GM18498 (cell line): ENCODE measurements at regions not wholly inside any gene's neighbourhood (a gene's known extent, or its start where the extent isn't known, plus 50 kb on each side); places are given as distances from the start of the nearest gene placed in this dataset.
"Not testable (repeated sequence)": the region's sequence is repeated elsewhere in the genome, so short reads cannot be mapped to it uniquely, and the experiment has no call there.

Experiments used
- ATAC-seq: cut with Tn5 transposase; IDR thresholded peaks from one replicate; pipeline ENCODE4 v1.9.1; 2021; ENCODE audit warnings: mild to moderate bottlenecking, moderate library complexity; ENCODE audit not compliant: unreplicated experiment

GRCh38 chr10:85420501-85421191 lies 945.9 kb downstream of the GRID1 start:
- no peak for ATAC-seq

DNA sequence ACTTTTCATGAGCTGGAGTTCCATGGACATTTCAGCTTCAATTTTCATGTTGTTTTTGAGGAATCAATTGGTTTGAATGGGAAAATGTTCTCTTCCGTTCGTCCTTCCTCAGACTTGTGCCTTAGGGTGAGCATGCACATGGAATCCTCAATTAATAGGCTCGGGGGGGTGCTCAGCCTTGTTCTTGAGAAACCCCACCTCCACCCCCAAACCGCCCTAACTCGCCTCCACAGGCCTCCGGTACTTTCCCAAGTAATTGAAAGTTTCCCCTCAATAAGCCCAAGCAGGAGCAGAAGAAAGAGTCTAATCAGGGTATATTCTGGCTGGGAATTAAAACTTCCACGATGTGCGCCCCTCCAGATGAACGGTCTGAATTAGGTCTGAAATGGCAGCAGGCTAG lies 945.2 kb downstream of the GRID1 start:
- no peak for ATAC-seq

GRCh38 chr10:85429126-85429525 lies 937.5 kb downstream of the GRID1 start:
- ATAC-seq: no peak

GRCh38 chr10:85430991-85431390 lies 935.6 kb downstream of the GRID1 start:
- no peak for ATAC-seq

GRCh38 chr10:85433248-85433647 lies 933.3 kb downstream of the GRID1 start:
- no peak for ATAC-seq

GRCh38 chr10:85444868-85445267 lies 921.7 kb downstream of the GRID1 start:
- ATAC-seq: no peak

GRCh38 chr10:85445702-85446101 lies 920.9 kb downstream of the GRID1 start:
- ATAC-seq: no peak

GRCh38 chr10:85446827-85447226 lies 919.8 kb downstream of the GRID1 start:
- ATAC-seq: no peak

DNA sequence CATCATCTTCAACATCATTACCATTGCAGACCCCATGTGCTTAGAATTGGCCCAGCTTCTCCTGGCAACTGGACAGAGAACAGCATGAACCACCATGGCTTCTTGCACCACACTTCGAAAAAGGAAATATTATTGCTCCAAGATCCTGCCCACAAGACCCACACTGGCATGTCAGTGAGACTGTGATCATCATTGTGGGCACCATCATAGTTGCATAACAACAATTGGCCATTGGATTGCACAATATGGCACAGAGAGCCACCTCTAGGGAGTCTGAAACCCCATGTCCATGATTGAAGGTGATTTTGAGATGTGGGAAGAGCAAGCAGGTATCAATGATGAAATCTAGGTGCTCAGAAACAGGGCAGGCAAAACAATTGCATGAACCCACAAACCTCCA lies 918.9 kb downstream of the GRID1 start:
- no peak for ATAC-seq

DNA sequence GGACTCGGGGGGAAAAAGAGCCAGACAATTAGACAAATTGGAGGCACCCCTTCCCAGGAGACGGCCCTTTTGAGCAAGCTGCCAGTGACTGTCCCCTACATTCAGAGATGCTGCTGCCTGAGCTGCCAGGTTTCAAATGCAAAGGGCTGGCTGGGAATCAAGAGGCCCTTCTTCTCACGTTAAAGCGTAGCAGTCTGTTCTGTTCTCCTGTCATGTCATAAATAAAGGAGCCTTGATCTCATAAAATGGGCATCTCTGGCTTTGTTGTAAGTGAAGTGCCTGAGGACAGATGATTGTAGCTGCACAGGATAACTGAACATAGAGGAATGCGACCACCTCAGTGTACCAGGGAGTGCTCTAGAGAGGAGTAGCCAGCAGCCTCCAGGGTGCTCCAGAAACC lies 917.9 kb downstream of the GRID1 start:
- ATAC-seq: no peak

GRCh38 chr10:85454386-85454785 lies 912.2 kb downstream of the GRID1 start:
- ATAC-seq: no peak

- no peak for ATAC-seq
Observed at GRCh38 chr10:85457191-85457590, 909.4 kb downstream of the GRID1 start.

- no peak for ATAC-seq
Observed at GRCh38 chr10:85458324-85458723, 908.3 kb downstream of the GRID1 start.

- ATAC-seq: no peak
Observed at GRCh38 chr10:85459906-85460305, 906.7 kb downstream of the GRID1 start.

GRCh38 chr10:85464336-85464735 lies 902.3 kb downstream of the GRID1 start:
- no peak for ATAC-seq

DNA sequence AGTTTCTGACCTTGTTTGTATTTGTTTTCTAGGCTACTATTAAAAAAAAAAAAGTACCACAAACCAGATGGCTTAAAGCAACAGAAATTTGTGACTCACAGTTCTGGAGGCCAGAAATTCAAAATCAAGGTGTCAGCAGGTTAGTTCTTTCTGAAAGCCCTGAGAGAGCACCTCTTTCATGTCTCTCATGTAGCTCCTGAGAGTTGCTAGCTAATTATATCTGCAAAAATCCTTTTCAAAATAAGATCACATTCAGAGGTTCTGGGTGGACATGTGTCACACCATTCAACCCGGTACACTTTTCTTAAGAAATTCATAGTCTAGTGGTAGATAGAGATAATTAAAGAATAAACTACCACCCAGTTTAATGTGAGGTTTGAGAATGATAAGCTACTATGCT lies 888.6 kb downstream of the GRID1 start:
- ATAC-seq: no peak

- ATAC-seq: no peak
Observed at GRCh38 chr10:85490431-85490830, 876.2 kb downstream of the GRID1 start.

GRCh38 chr10:85491652-85492051 lies 874.9 kb downstream of the GRID1 start:
- no peak for ATAC-seq

DNA sequence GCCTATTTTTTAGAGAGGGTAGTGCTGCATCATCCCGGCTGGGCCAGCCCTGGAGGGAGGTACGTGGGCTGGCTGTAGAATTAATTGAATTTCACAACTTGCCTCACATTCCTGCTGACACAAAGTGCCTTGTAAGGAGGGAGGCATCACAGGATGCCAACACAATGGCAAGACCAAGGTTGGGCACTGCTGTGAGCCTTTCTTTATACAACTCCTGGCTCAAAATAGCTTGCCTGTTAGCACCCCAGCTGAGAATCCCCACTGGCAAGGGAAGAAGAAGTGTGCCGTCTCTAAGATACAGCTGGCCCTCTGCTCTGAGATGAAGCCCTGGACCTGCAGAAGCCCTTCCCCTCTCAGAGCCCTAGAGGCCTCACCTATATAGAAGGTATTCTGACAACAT lies 873.9 kb downstream of the GRID1 start:
- no peak for ATAC-seq

DNA sequence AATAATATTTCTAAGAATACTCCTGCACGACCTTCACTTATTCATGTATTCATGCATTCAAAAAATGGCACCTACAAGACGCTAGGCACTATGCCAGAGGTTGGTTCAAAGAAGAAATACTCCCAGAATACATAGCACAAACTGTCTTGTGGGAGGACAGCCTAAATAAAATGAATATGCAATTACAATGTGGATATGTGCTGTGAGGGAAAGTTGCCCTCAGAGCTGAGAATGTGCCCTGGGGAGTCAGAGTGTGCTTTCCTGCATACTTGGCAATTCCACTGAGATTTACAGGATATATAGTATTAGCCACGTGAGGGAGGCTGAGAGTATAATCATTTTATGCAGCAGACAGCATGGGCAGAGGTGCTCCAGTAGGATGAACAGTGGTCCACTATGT lies 872.9 kb downstream of the GRID1 start:
- no peak for ATAC-seq

GRCh38 chr10:85504641-85505040 lies 862.0 kb downstream of the GRID1 start:
- ATAC-seq: not testable (repeated sequence)

DNA sequence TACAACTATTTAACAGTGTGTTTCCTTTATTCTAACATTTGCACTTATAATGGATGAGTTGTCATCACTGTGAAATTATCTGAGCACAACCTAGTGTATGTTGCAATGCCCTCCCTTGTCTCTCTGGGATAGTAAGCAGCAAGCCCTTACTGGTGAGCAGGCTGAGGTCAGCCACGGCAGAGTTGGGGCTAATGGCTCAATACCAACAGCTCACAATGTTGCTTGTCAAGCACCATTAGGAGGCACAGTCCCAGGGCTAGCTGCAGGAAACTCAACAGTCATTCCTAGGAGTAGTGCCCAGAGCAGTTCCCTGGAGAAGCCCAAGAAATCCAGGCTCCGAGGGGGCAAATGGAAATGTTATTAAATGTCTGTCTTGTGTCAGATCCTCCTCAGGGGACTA lies 858.4 kb downstream of the GRID1 start:
- ATAC-seq: no peak

- ATAC-seq: no peak
Observed at GRCh38 chr10:85510682-85511081, 855.9 kb downstream of the GRID1 start.
